CD14-positive monocyte (primary cell): ENCODE measurements at regions not wholly inside any gene's neighbourhood (a gene's known extent, or its start where the extent isn't known, plus 50 kb on each side); places are given as distances from the start of the nearest gene placed in this dataset.

Experiments used
- DNase-seq, 3 donors: peaks; one replicate each; pipeline ENCODE4 v3.0.0-alpha.2; 2011 to 2022
- H2AFZ ChIP-seq: 2 replicates; pipeline ENCODE4 v1.6.0; 2012; ENCODE audit warnings: mild to moderate bottlenecking, low read depth, low read length, inconsistent platforms; ENCODE audit not compliant: insufficient read depth, poor library complexity, severe bottlenecking
- H3K27ac ChIP-seq, 2 donors: 1 replicate in 1 of 2; 2 replicates in 1 of 2; pipeline ENCODE4 v1.5.1; 2012 to 2013; ENCODE audit warnings: low read length in 2 of 2, control low read depth in 1 of 2, inconsistent platforms in 1 of 2, low read depth in 1 of 2, mild to moderate bottlenecking in 1 of 2
- H3K27me3 ChIP-seq, 2 donors: one replicate each; pipeline versions ENCODE4 v1.6.0 to v1.6.1; 2011 to 2013; ENCODE audit warnings: low read length in 2 of 2; ENCODE audit not compliant: control insufficient read depth in 2 of 2, insufficient read depth in 2 of 2
- H3K36me3 ChIP-seq, 2 donors: replicated peaks in 1 of 2; 1 replicate in 1 of 2; 2 replicates in 1 of 2; pipeline versions ENCODE4 v1.5.1 to v1.6.1; 2012 to 2013; ENCODE audit warnings: low read length in 2 of 2, control low read depth in 1 of 2, inconsistent platforms in 1 of 2, mild to moderate bottlenecking in 1 of 2; ENCODE audit not compliant: insufficient read depth in 2 of 2, control insufficient read depth in 1 of 2
- H3K4me1 ChIP-seq, 2 donors: 1 replicate in 1 of 2; 2 replicates in 1 of 2; pipeline versions ENCODE4 v1.5.1 to v1.6.1; 2012 to 2013; ENCODE audit warnings: low read length in 2 of 2, control low read depth in 1 of 2, inconsistent platforms in 1 of 2, mild to moderate bottlenecking in 1 of 2, moderate library complexity in 1 of 2; ENCODE audit not compliant: insufficient read depth in 2 of 2, control insufficient read depth in 1 of 2
- H3K4me2 ChIP-seq: replicated peaks from 2 replicates; pipeline ENCODE3; 2012; ENCODE audit warnings: low read length, moderate library complexity, mild to moderate bottlenecking; ENCODE audit not compliant: poor library complexity, severe bottlenecking; ENCODE audit errors: extremely low read depth
- H3K4me3 ChIP-seq, 3 experiments: fragments of 200-600 bp in 1 of 3; sonication (generic) in 1 of 3; replicated peaks in 1 of 3; 1 replicate in 2 of 3; 2 replicates in 1 of 3; pipeline ENCODE4 v1.5.1; 2011 to 2013; ENCODE audit warnings: low read length in 3 of 3, mild to moderate bottlenecking in 3 of 3, control low read depth in 2 of 3, low read depth in 2 of 3, inconsistent platforms in 1 of 3, moderate library complexity in 1 of 3
- H3K79me2 ChIP-seq: 2 replicates; pipeline ENCODE4 v1.6.0; 2012; ENCODE audit warnings: mild to moderate bottlenecking, control low read depth, inconsistent platforms, low read length, moderate library complexity; ENCODE audit not compliant: insufficient read depth
- H3K9ac ChIP-seq: 2 replicates; pipeline ENCODE4 v1.6.0; 2017; ENCODE audit warnings: low read length, mild to moderate bottlenecking; ENCODE audit not compliant: insufficient read depth, poor library complexity, severe bottlenecking
- H3K9me3 ChIP-seq, 2 donors: replicated peaks in 1 of 2; 1 replicate in 1 of 2; 2 replicates in 1 of 2; pipeline versions ENCODE4 v1.5.1 to v1.6.1; 2012 to 2013; ENCODE audit warnings: low read length in 2 of 2, control low read depth in 1 of 2; ENCODE audit not compliant: control insufficient read depth in 1 of 2, insufficient read depth in 1 of 2
- H4K20me1 ChIP-seq: 2 replicates; pipeline ENCODE4 v1.6.0; 2012; ENCODE audit warnings: mild to moderate bottlenecking, low read length, control low read depth, moderate library complexity; ENCODE audit not compliant: insufficient read depth
- H3K27ac Mint-ChIP-seq, 7 donors: one replicate each; pipeline ENCODE4 v1.8.0; 2020; ENCODE audit warnings: mild to moderate bottlenecking in 7 of 7, mixed read lengths in 7 of 7, moderate library complexity in 6 of 7, inconsistent platforms in 2 of 7
- H3K27me3 Mint-ChIP-seq, 3 donors: one replicate each; pipeline ENCODE4 v1.8.0; 2021 to 2022; ENCODE audit warnings: low read depth in 3 of 3, mild to moderate bottlenecking in 3 of 3, mixed read lengths in 3 of 3, moderate library complexity in 3 of 3, inconsistent platforms in 1 of 3
- H3K36me3 Mint-ChIP-seq, 2 donors: one replicate each; pipeline ENCODE4 v1.8.0; 2020; ENCODE audit warnings: mixed read lengths in 2 of 2, inconsistent platforms in 1 of 2, mild to moderate bottlenecking in 1 of 2
- H3K4me1 Mint-ChIP-seq: one replicate; pipeline ENCODE4 v1.8.0; 2020; ENCODE audit warnings: mild to moderate bottlenecking, mixed read lengths
- H3K4me3 Mint-ChIP-seq, 2 donors: one replicate each; pipeline ENCODE4 v1.8.0; 2020; ENCODE audit warnings: mild to moderate bottlenecking in 2 of 2, mixed read lengths in 2 of 2, moderate library complexity in 1 of 2
- H3K9me3 Mint-ChIP-seq, 7 donors: one replicate each; pipeline ENCODE4 v1.8.0; 2020 to 2022; ENCODE audit warnings: mixed read lengths in 7 of 7, mild to moderate bottlenecking in 6 of 7, moderate library complexity in 6 of 7, inconsistent platforms in 2 of 7
- WGBS: methylation state at CpG from one replicate; pipeline ENCODE4 v1.1.5; 2013; ENCODE audit warnings: missing lambda C conversion rate; ENCODE audit not compliant: insufficient coverage; 5-methylcytosine and 5-hydroxymethylcytosine counted together
- intact Hi-C, 2 donors: fragments of 100-400 bp; cut with micrococcal nuclease; formaldehyde crosslinking; loops; one replicate each; pipeline versions ENCODE4 v1.15.0 to v1.15.1; 2023
- TF ChIP-seq, protein P1 (sequence below): fragments of 200-600 bp; IDR thresholded peaks from one replicate; pipeline ENCODE4 v1.8.0; 2022; ENCODE audit warnings: antibody characterized with exemption, mild to moderate bottlenecking

DNA sequence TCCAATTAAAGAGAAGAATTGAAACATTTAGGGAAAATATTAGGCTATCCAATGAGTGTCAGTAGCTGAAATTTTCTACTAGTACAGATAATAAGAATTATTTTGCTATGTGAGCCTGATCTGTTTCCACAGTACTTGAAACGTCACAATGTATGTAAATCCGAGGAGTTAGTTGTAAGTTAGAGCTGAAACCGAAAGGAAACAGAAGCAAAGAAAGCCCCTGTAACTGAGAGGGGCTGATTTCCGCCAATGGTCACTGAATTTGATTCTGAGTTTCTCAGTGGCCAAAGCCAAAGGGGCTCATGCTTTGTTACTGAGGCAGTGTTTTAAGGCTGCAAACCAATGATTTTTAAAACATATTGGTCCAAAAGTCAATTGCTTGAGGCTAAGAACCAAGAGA, 168.3 kb upstream of the DUSP10 start:
- no peaks in the 10 kb centered on the region for H3K27me3 ChIP-seq
- H4K20me1 ChIP-seq: no peaks in the 10 kb centered on the region
- H3K27ac ChIP-seq: no peak overlapping the region
- WGBS: 81% methylated on average over 4 of the region's 4 CpGs
- no peaks in the 10 kb centered on the region for H3K4me1 ChIP-seq
- no peak overlapping the region for H3K4me2 ChIP-seq
- Mint-ChIP-seq H3K9me3 (peaks cover 0 to 2% (median 0%) of the 10 kb centered on the region in 7 donors), H3K4me1 (no peaks in the 10 kb centered on the region), H3K27me3 (peaks cover 0 to 2% (median 0%) of the 10 kb centered on the region in 3 donors), H3K36me3 (peaks cover 28 to 37% of the 10 kb centered on the region in 2 donors), H3K4me3 (no peak overlapping the region), H3K27ac (no peak overlapping the region)
- TF ChIP-seq, protein P1, sequence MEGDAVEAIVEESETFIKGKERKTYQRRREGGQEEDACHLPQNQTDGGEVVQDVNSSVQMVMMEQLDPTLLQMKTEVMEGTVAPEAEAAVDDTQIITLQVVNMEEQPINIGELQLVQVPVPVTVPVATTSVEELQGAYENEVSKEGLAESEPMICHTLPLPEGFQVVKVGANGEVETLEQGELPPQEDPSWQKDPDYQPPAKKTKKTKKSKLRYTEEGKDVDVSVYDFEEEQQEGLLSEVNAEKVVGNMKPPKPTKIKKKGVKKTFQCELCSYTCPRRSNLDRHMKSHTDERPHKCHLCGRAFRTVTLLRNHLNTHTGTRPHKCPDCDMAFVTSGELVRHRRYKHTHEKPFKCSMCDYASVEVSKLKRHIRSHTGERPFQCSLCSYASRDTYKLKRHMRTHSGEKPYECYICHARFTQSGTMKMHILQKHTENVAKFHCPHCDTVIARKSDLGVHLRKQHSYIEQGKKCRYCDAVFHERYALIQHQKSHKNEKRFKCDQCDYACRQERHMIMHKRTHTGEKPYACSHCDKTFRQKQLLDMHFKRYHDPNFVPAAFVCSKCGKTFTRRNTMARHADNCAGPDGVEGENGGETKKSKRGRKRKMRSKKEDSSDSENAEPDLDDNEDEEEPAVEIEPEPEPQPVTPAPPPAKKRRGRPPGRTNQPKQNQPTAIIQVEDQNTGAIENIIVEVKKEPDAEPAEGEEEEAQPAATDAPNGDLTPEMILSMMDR: no peak
- H3K4me3 ChIP-seq: no peak overlapping the region
- intact Hi-C loops: no loop called here
- DNase-seq: no peak
- no peak overlapping the region for H2AFZ ChIP-seq
- H3K79me2 ChIP-seq: no peaks in the 10 kb centered on the region
- no peak overlapping the region for H3K9ac ChIP-seq
- no peaks in the 10 kb centered on the region for H3K36me3 ChIP-seq
- no peaks in the 10 kb centered on the region for H3K9me3 ChIP-seq

DNA sequence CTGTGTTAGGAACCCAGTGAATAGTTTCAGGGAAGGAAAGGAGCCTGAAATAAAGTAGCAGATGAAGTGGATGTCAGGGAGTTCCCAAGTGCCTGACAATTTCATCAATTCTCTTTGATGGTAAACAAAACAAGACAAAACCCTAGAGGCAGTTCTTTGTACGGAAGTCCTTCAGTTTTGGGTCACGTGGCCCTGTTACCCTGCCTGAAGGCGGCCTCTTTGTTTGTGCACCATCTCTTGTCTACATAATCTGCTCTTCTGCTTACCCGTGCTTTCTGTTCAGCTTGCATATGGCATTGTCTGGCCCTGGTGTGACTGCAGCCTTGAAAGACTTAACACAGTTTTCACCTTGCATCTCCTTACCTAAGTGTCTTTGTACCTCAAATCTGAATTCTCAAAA, 166.7 kb upstream of the DUSP10 start:
- TF ChIP-seq, protein P1: no peak
- no peaks in the 10 kb centered on the region for H3K4me1 Mint-ChIP-seq
- WGBS: 78% methylated on average over 4 of the region's 4 CpGs
- no peaks in the 10 kb centered on the region for H4K20me1 ChIP-seq
- H3K4me3 ChIP-seq: no peak overlapping the region
- no peaks in the 10 kb centered on the region for H3K36me3 ChIP-seq
- H3K4me3 Mint-ChIP-seq: no peak overlapping the region
- H3K9me3 Mint-ChIP-seq: peaks cover 0 to 4% (median 1%) of the 10 kb centered on the region in 7 donors
- H3K27me3 ChIP-seq: no peaks in the 10 kb centered on the region
- no peaks in the 10 kb centered on the region for H3K9me3 ChIP-seq
- peaks cover 17 to 23% of the 10 kb centered on the region in 2 donors for H3K36me3 Mint-ChIP-seq
- H3K27ac ChIP-seq: no peak overlapping the region
- H3K27ac Mint-ChIP-seq: no peak overlapping the region
- H3K79me2 ChIP-seq: no peaks in the 10 kb centered on the region
- no peak for DNase-seq
- H3K9ac ChIP-seq: no peak overlapping the region
- no peak overlapping the region for H2AFZ ChIP-seq
- no peak overlapping the region for H3K4me2 ChIP-seq
- no peaks in the 10 kb centered on the region for H3K4me1 ChIP-seq
- intact Hi-C loops: no loop called here
- peaks cover 0 to 2% (median 0%) of the 10 kb centered on the region in 3 donors for H3K27me3 Mint-ChIP-seq
